ENCODE measurements at regions not wholly inside any gene's neighbourhood (a gene's known extent, or its start where the extent isn't known, plus 50 kb on each side); places are given as distances from the start of the nearest gene placed in this dataset.
"Not testable (repeated sequence)": the region's sequence is repeated elsewhere in the genome, so short reads cannot be mapped to it uniquely, and the experiment has no call there.

- no peak for DNase-seq (ENCODE audit: low read depth)
Observed at GRCh38 chr7:69095127-69095526, 503.1 kb upstream of the AUTS2 start.

GRCh38 chr7:69095649-69096048 lies 502.6 kb upstream of the AUTS2 start:
- DNase-seq (ENCODE audit: low read depth), result no peak

GRCh38 chr7:69104023-69104422 lies 494.3 kb upstream of the AUTS2 start:
- no peak for DNase-seq (ENCODE audit: low read depth)

- no peak for DNase-seq (ENCODE audit: low read depth)
Observed at GRCh38 chr7:69105092-69105491, 493.2 kb upstream of the AUTS2 start.

- DNase-seq (ENCODE audit: low read depth), result no peak
Observed at GRCh38 chr7:69105981-69106380, 492.3 kb upstream of the AUTS2 start.

GRCh38 chr7:69106449-69106848 lies 491.8 kb upstream of the AUTS2 start:
- DNase-seq (ENCODE audit: low read depth), result not testable (repeated sequence)

- not testable (repeated sequence) for DNase-seq (ENCODE audit: low read depth)
Observed at GRCh38 chr7:69106946-69107345, 491.3 kb upstream of the AUTS2 start.

GRCh38 chr7:69108097-69108496 lies 490.2 kb upstream of the AUTS2 start:
- DNase-seq (ENCODE audit: low read depth), result no peak

- no peak for DNase-seq (ENCODE audit: low read depth)
Observed at GRCh38 chr7:69109246-69109645, 489.0 kb upstream of the AUTS2 start.

GRCh38 chr7:69109879-69110278 lies 488.4 kb upstream of the AUTS2 start:
- no peak for DNase-seq (ENCODE audit: low read depth)

- DNase-seq (ENCODE audit: low read depth), result no peak
Observed at GRCh38 chr7:69110450-69111050, 487.7 kb upstream of the AUTS2 start.

GRCh38 chr7:69114374-69114773 lies 483.9 kb upstream of the AUTS2 start:
- no peak for DNase-seq (ENCODE audit: low read depth)

- no peak for DNase-seq (ENCODE audit: low read depth)
Observed at GRCh38 chr7:69115788-69116187, 482.5 kb upstream of the AUTS2 start.

GRCh38 chr7:69116196-69116595 lies 482.1 kb upstream of the AUTS2 start:
- DNase-seq (ENCODE audit: low read depth), result not testable (repeated sequence)

- no peak for DNase-seq (ENCODE audit: low read depth)
Observed at GRCh38 chr7:69122953-69123352, 475.3 kb upstream of the AUTS2 start.

- no peak for DNase-seq (ENCODE audit: low read depth)
Observed at GRCh38 chr7:69126896-69127479, 471.3 kb upstream of the AUTS2 start.

GRCh38 chr7:69129524-69129923 lies 468.8 kb upstream of the AUTS2 start:
- no peak for DNase-seq (ENCODE audit: low read depth)

- no peak for DNase-seq (ENCODE audit: low read depth)
Observed at GRCh38 chr7:69129951-69130350, 468.3 kb upstream of the AUTS2 start.

GRCh38 chr7:69130396-69130795 lies 467.9 kb upstream of the AUTS2 start:
- no peak for DNase-seq (ENCODE audit: low read depth)

GRCh38 chr7:69134316-69134715 lies 464.0 kb upstream of the AUTS2 start:
- no peak for DNase-seq (ENCODE audit: low read depth)

GRCh38 chr7:69147631-69148030 lies 450.6 kb upstream of the AUTS2 start:
- DNase-seq (ENCODE audit: low read depth), result no peak

GRCh38 chr7:69149804-69150782 lies 448.2 kb upstream of the AUTS2 start:
- DNase-seq (ENCODE audit: low read depth), result no peak

- DNase-seq (ENCODE audit: low read depth), result no peak
Observed at GRCh38 chr7:69162326-69162725, 435.9 kb upstream of the AUTS2 start.
